CD4-positive, alpha-beta T cell (primary cell): ENCODE measurements at regions not wholly inside any gene's neighbourhood (a gene's known extent, or its start where the extent isn't known, plus 50 kb on each side); places are given as distances from the start of the nearest gene placed in this dataset.

ENCODE experiments used
- ATAC-seq: fragments of 200-7000 bp; cut with Tn5 transposase; one replicate; pipeline ENCODE4 v1.10.0; 2022; ENCODE audit warnings: mild to moderate bottlenecking; ENCODE audit not compliant: poor library complexity
- CTCF ChIA-PET: fragments of 350-600 bp; sonication (Branson Sonifier 250); formaldehyde crosslinking; loops from one replicate; lab custom pipeline; 2021; ENCODE audit warnings: antibody characterized with exemption, inconsistent platforms; lab: Charles Lee
- POLR2A ChIA-PET: fragments of 350-600 bp; sonication (Branson Sonifier 250); formaldehyde crosslinking; loops from one replicate; lab custom pipeline; 2021; ENCODE audit warnings: antibody characterized with exemption, inconsistent platforms; lab: Charles Lee
- DNase-seq, 14 experiments: peaks; one replicate each; pipeline ENCODE4 v3.0.0-alpha.2; 2013 to 2020; ENCODE audit warnings: mixed read lengths in 2 of 14
- H3K27ac ChIP-seq, 2 donors: one replicate each; pipeline versions ENCODE4 v1.5.1 to v1.7.0; 2013; ENCODE audit warnings: low read length in 2 of 2, low read depth in 1 of 2, mild to moderate bottlenecking in 1 of 2
- H3K27me3 ChIP-seq, 2 experiments: 1 replicate in 1 of 2; 2 replicates in 1 of 2; pipeline versions ENCODE4 v1.6.1 to v1.7.0; 2013; ENCODE audit warnings: low read length in 2 of 2, control low read depth in 1 of 2, mild to moderate bottlenecking in 1 of 2, moderate library complexity in 1 of 2; ENCODE audit not compliant: insufficient read depth in 2 of 2, control insufficient read depth in 1 of 2
- H3K36me3 ChIP-seq: one replicate; pipeline ENCODE4 v1.6.1; 2013; ENCODE audit warnings: low read length, control low read depth; ENCODE audit not compliant: insufficient read depth
- H3K4me1 ChIP-seq: one replicate; pipeline ENCODE4 v1.6.1; 2013; ENCODE audit warnings: low read length, control low read depth; ENCODE audit not compliant: insufficient read depth
- H3K4me3 ChIP-seq: one replicate; pipeline ENCODE4 v1.5.1; 2013; ENCODE audit warnings: mild to moderate bottlenecking, low read length, moderate library complexity
- H3K9me3 ChIP-seq, 2 experiments: 1 replicate in 1 of 2; 2 replicates in 1 of 2; pipeline versions ENCODE4 v1.6.1 to v1.7.0; 2013; ENCODE audit warnings: low read length in 2 of 2, mild to moderate bottlenecking in 2 of 2, control low read depth in 1 of 2, moderate library complexity in 1 of 2; ENCODE audit not compliant: control insufficient read depth in 1 of 2, insufficient read depth in 1 of 2
- H3K27ac Mint-ChIP-seq: one replicate; pipeline ENCODE4 v1.8.0; 2020; ENCODE audit warnings: mixed read lengths
- H3K27me3 Mint-ChIP-seq: one replicate; pipeline ENCODE4 v1.8.0; 2021; ENCODE audit warnings: mixed read lengths
- H3K36me3 Mint-ChIP-seq: one replicate; pipeline ENCODE4 v1.8.0; 2021; ENCODE audit warnings: low read depth, mixed read lengths
- H3K4me1 Mint-ChIP-seq: one replicate; pipeline ENCODE4 v1.8.0; 2021; ENCODE audit warnings: low read depth, mixed read lengths
- H3K4me3 Mint-ChIP-seq: one replicate; pipeline ENCODE4 v1.8.0; 2020; ENCODE audit warnings: mild to moderate bottlenecking, mixed read lengths
- H3K9me3 Mint-ChIP-seq: one replicate; pipeline ENCODE4 v1.8.0; 2020; ENCODE audit warnings: mixed read lengths
- CTCF ChIP-seq: fragments of 200-600 bp; IDR thresholded peaks from one replicate; pipeline ENCODE4 v1.8.0; 2022; ENCODE audit warnings: antibody characterized with exemption, mild to moderate bottlenecking
- intact Hi-C, 2 experiments: fragments of 100-400 bp; cut with DNase I in 1 of 2; cut with micrococcal nuclease in 1 of 2; formaldehyde crosslinking; loops; one replicate each; pipeline versions ENCODE4 v1.15.1 to v1.9.0; 2023 to 2025; cut with DNase I, micrococcal nuclease

GRCh38 chr1:212528501-212528900 lies 80.1 kb upstream of the ATF3 start:
- Histone ChIP-seq H3K4me3 (no peak overlapping the region), H3K27me3 (peaks cover 0 to 4% of the 10 kb centered on the region in 2 experiments), H3K4me1 (no peaks in the 10 kb centered on the region), H3K36me3 (no peaks in the 10 kb centered on the region), H3K27ac (no peak overlapping the region), H3K9me3 (no peaks in the 10 kb centered on the region)
- Mint-ChIP-seq H3K27me3 (peaks cover 25% of the 10 kb centered on the region), H3K4me3 (no peak overlapping the region), H3K9me3 (no peaks in the 10 kb centered on the region), H3K36me3 (no peaks in the 10 kb centered on the region), H3K4me1 (no peaks in the 10 kb centered on the region), H3K27ac (no peak overlapping the region)
- DNase-seq (no peak), ATAC-seq (no peak)
- intact Hi-C loops = no loop called here
- TF ChIP-seq CTCF = no peak
- POLR2A ChIA-PET = no interaction called here
- CTCF ChIA-PET = interaction anchor here (1.7 kb wide), 1 partner anchor 9 kb away, joined by 4 read pairs; no protein-coding TSS in a partner anchor

GRCh38 chr1:212529211-212529741 lies 79.3 kb upstream of the ATF3 start:
- DNase-seq (no peak), ATAC-seq (no peak)
- POLR2A ChIA-PET = no interaction called here
- H3K9me3 Mint-ChIP-seq = no peaks in the 10 kb centered on the region
- no peaks in the 10 kb centered on the region for H3K9me3 ChIP-seq
- intact Hi-C loops = no loop called here
- CTCF ChIA-PET = interaction anchor here (1.7 kb wide), 1 partner anchor 8 kb away, joined by 4 read pairs; no protein-coding TSS in a partner anchor
- no peaks in the 10 kb centered on the region for H3K36me3 ChIP-seq
- H3K27me3 Mint-ChIP-seq = peaks cover 33% of the 10 kb centered on the region
- no peaks in the 10 kb centered on the region for H3K4me1 Mint-ChIP-seq
- H3K36me3 Mint-ChIP-seq = no peaks in the 10 kb centered on the region
- no peak overlapping the region for H3K27ac Mint-ChIP-seq
- no peak overlapping the region for H3K4me3 ChIP-seq
- H3K27me3 ChIP-seq = peaks cover 0 to 4% of the 10 kb centered on the region in 2 experiments
- TF ChIP-seq CTCF = no peak
- H3K4me1 ChIP-seq = no peaks in the 10 kb centered on the region
- no peak overlapping the region for H3K27ac ChIP-seq
- H3K4me3 Mint-ChIP-seq = no peak overlapping the region

GRCh38 chr1:212531267-212531666 lies 77.3 kb upstream of the ATF3 start:
- TF ChIP-seq CTCF = no peak
- peaks cover 41% of the 10 kb centered on the region for H3K27me3 Mint-ChIP-seq

More at GRCh38 chr1:212531267-212531666, 77.3 kb upstream of the ATF3 start:
- H3K36me3 Mint-ChIP-seq = no peaks in the 10 kb centered on the region
- intact Hi-C loops = no loop called here
- DNase-seq (no peak), ATAC-seq (no peak)
- H3K4me1 Mint-ChIP-seq = no peaks in the 10 kb centered on the region
- H3K36me3 ChIP-seq = no peaks in the 10 kb centered on the region
- no peaks in the 10 kb centered on the region for H3K4me1 ChIP-seq
- POLR2A ChIA-PET = no interaction called here
- H3K9me3 ChIP-seq = no peaks in the 10 kb centered on the region
- H3K27ac Mint-ChIP-seq = no peak overlapping the region
- H3K4me3 Mint-ChIP-seq = no peak overlapping the region
- no peaks in the 10 kb centered on the region for H3K9me3 Mint-ChIP-seq
- peaks cover 0 to 4% of the 10 kb centered on the region in 2 experiments for H3K27me3 ChIP-seq
- CTCF ChIA-PET = no interaction called here
- H3K4me3 ChIP-seq = no peak overlapping the region
- no peak overlapping the region for H3K27ac ChIP-seq
